NCI-H2171 (cell line): ENCODE measurements at regions not wholly inside any gene's neighbourhood (a gene's known extent, or its start where the extent isn't known, plus 50 kb on each side); places are given as distances from the start of the nearest gene placed in this dataset.
"Not testable (repeated sequence)": the region's sequence is repeated elsewhere in the genome, so short reads cannot be mapped to it uniquely, and the experiment has no call there.

Experiments
- DNase-seq: peaks from one replicate; lab custom pipeline; 2025; lab: John Stamatoyannopoulos, UW

DNA sequence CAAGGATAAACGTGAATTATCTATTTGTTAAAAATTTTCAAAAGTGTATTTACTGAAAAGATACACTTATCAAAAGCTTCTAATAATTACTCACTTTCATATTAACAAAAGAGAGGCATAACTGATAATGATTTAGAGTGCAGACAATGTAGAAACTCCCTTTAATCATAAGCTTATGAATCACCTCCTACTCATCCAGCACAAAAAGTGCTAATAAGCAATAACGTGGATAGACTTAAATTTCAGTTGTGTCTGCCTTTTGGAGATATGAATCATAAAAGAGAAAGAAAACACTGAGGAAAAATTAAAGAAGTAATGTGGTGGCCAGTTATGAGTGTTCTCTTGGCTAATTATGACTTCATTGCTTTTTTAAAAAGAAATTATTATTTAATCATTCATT, 827.6 kb upstream of the B3GALT2 start:
- DNase-seq: no peak

DNA sequence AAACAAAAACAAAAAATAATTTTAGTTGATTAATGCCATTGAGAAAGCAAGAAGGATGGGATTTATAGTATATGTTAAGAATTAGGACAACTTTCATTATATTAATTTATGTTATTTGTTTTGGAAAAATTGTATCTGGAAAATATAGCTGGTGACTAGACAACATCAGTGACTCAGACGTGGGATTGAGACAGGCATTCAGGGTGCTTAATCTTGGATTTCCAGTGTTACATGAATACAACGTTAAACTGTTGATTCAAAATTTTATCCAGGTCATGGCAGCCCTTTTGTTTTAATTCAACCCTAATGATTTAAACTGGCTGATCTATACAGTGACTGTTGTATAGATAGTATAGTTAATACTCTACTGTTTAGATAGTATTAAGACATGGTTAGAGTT, 827.1 kb upstream of the B3GALT2 start:
- DNase-seq: no peak

- no peak for DNase-seq
Observed at GRCh38 chr1:194004146-194004545, 817.7 kb upstream of the B3GALT2 start.

GRCh38 chr1:194001726-194002350, 815.4 kb upstream of the B3GALT2 start:
- DNase-seq: not testable (repeated sequence)

DNA sequence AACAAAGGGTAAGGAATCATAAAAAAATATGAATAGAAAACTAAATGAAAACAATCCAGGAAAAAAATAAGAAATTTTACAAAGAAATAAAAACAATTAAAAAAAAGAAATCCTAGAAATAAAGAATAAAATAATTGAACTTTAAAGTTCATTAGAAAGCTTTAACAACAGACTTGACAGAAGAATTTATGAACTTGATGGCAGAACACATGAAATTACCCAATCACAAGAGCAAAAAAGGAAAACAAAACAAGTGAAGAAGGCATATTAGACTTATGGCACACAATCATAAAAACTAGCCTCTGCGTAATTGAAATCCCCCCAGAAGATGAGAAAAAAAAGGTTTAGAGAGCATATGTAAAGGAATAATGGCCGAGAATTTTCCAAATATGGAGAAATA, 802.5 kb upstream of the B3GALT2 start:
- no peak for DNase-seq

- DNase-seq: no peak
Observed at GRCh38 chr1:193979219-193979618, 792.8 kb upstream of the B3GALT2 start.

DNA sequence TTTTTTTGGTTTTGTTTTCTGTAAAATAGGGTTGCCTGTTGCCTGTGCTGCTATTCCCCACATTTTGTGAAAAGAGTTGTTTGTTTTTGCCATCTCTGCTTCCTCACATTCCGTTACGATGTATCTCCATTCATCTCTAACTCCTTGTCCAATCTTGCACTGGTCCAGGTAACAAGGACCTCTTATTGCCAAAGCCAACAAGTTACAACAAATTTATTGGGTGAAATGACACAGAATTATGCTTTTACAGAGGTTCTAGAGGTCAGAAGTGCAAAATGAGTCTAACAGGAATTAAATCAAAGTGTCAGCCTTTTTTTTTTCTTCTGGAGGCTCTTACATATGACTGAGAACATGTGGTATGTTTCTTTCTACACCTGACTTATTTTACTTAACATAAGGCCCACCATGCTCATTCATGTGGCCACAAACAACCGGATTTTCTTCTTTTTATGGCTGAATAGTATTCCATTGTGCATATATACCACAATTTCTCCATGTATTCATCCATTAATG, 787.9 kb upstream of the B3GALT2 start:
- DNase-seq: no peak

- DNase-seq: no peak
Observed at GRCh38 chr1:193973428-193973827, 787.0 kb upstream of the B3GALT2 start.

DNA sequence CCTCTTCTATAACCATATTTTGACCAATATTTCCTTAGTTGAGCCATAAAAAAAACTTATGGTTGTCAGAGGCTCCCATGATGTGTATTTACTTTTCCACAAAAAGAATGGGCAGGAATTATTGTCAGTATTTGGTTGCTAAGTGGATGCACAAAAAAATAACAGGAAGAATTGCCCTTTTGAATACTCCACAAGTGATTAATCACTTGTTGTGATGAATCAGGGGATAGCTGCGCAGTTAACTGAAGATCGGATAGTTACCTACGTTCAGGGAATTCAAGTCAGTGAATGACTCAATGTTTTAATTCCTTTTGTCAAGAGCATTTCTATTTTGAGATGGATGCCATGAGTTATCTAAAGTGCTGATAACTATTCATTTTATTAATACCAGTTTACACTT, 785.2 kb upstream of the B3GALT2 start:
- DNase-seq: no peak

DNA sequence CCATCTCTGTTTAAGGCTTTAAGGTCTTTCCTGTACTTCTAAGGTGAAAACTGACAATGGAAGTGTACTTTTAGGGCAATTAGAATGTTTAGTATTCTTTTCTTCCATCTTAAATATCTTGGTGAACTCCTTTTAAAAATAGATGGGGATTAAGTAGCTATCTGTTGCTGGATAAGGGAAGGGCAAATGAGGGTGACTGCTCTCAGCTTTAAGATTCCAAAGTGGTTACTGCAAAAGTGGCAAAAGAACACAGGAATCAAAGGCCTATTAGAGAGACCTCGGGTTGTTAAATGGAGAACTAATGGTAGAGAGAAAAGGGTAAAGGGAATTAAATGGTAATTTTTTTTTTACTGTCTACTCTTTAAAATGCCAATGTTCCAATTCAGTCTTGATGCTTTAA, 774.1 kb upstream of the B3GALT2 start:
- no peak for DNase-seq

DNA sequence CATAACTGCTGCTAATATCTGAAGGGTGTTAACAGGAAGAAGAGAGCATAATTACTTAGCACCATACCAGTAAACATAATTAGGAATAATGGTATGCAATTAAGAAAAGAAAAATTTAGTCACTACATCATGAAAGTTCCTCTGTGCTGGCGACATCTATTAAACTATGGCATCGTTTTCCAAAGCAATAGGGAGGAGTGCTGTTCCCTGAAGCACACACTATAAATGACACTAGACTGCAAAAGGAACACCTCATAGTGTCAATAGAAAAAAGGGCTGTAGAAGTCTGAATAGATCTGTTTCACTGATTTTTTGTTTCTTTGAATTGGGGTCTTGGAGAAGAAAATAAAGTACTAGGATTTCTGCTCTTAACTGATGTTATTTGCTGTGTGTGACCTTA, 773.6 kb upstream of the B3GALT2 start:
- DNase-seq: no peak

DNA sequence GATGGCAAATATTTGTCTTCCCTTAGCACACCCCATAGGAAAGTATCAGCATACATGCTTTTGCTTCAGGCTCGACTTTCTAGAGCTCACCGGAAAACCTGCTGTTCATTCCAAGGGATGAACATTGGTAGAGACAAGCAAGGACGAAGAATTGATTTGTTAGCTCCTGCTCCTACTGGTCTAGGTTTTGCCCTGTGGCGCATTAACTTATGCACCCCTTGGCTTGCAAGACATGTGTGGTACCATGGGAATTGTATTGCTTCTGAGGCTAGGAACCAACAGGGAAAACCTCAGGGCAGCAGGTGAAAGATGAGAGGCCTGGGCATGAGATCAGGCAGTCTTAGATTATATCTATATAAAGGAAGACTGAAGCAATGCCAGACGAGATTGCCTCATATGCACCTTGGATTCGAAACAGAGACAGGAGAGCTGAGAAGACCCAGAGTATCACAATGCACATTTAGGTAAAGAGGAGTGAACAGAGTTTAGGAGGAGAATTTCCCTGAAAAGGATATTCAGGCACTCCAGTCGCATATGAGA, 771.2 kb upstream of the B3GALT2 start:
- no peak for DNase-seq

- DNase-seq: no peak
Observed at GRCh38 chr1:193952778-193953374, 766.5 kb upstream of the B3GALT2 start.

DNA sequence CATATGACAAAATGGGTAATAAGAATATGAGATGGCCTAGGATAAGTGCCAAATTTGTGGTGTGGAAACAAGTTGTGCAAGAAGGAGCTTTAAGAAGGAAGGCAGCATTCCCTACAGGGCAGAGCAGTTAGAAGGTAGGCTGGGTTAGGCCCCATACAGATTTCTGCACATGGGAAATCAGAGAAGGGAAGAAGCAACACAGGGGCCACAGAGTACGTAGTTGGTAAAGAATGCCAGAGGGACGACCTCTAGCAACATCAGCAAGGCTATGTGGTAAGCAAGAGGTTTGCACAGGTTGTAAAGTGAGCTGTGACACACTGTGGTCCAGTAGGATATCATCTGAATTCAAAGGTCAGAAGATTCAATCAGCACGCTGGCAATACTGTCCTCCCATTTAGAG, 765.6 kb upstream of the B3GALT2 start:
- DNase-seq: no peak

- no peak for DNase-seq
Observed at GRCh38 chr1:193944454-193944853, 758.0 kb upstream of the B3GALT2 start.

DNA sequence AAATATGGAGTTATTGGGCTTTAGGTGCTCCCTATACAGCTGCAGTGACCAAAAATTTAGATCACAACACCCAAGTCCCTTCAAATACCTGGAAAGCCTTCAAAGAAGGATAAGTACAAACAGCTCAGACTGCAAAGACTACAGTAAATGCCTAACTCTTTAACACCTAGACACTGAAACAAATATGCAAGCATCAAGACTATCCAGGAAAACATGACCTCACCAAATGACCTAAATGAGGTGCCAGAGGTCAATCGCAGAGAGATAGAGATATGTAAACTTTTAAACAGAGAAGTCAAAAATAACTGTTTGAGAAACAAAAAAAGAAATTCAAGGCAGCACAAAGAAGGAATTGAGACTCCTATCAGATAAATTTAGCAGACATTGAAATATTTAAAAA, 753.8 kb upstream of the B3GALT2 start:
- DNase-seq: no peak

- DNase-seq: no peak
Observed at GRCh38 chr1:193939585-193939984, 753.2 kb upstream of the B3GALT2 start.

DNA sequence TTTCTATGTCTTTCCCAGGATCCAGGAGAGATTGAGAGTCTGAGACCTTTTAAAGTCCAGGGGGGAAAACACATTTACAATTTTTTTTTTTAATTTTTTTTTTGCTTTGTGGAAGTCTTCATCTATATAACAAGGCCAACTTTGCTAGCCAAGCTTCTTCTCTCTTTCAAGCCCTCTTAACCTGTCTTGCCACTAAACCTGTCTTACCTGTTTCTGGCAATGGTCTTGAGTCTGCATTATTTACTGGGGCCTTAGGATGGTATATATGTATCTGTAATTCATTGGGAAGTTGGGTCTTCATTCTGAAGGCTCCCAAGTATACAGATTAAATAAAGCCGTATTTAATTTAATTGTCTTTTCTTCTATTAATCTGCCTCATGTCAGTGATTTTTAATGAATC, 750.9 kb upstream of the B3GALT2 start:
- no peak for DNase-seq

- no peak for DNase-seq
Observed at GRCh38 chr1:193932979-193933378, 746.6 kb upstream of the B3GALT2 start.

DNA sequence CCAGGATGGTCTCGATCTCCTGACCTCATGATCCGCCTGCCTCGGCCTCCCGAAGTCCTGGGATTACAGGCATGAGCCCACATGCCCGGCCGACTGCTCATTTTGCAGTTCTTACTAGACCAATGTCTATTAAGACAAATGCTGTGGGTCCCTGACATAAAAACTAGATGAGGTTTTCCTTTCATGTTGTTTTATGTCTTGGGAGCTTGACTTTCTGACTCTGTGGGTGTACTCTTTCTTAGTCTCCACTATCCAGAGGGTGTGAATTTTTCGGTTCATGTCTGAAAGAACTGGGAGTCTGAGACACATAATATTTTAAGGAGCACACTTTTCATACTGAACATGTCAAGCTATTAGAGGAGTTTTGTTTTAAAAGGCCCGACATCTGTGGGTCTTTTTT, 744.9 kb upstream of the B3GALT2 start:
- no peak for DNase-seq

DNA sequence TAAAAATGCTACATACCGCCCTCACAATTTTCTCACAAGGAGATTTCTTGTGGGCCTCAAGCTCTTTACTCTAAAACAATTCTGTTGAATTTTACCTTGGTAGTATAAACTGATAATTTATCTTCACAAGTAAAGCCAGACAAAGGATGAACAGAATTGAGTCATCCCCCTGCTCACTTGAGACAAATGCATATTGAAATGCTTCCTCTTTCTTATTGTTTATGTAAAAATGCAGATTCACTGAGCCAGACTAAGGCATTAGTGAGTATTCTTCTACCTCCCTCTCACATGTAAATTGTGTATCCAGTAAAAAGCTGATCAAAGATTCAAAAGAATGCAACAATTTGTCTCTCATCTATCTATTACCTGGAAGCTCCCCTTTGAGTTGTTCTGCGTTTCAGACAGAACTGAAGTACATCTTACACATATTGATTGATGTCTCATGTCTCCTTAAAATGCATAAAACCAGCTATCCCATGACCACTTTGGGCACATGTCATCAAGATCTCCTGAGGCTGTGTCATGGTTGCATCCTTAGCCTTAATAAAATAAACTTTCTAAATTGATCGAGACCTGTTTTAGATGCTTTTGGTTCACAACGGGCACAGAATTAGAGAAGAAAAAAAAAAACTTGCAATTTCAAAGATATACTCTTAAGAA, 743.1 kb upstream of the B3GALT2 start:
- DNase-seq: no peak

GRCh38 chr1:193927550-193927949, 741.1 kb upstream of the B3GALT2 start:
- DNase-seq: no peak

GRCh38 chr1:193926956-193927355, 740.5 kb upstream of the B3GALT2 start:
- DNase-seq: no peak
